GM18519 (cell line): ENCODE measurements at regions not wholly inside any gene's neighbourhood (a gene's known extent, or its start where the extent isn't known, plus 50 kb on each side); places are given as distances from the start of the nearest gene placed in this dataset.
"Not testable (repeated sequence)": the region's sequence is repeated elsewhere in the genome, so short reads cannot be mapped to it uniquely, and the experiment has no call there.

Experiments used
- ATAC-seq: cut with Tn5 transposase; IDR thresholded peaks from one replicate; pipeline ENCODE4 v1.9.1; 2021; ENCODE audit warnings: mild to moderate bottlenecking, moderate library complexity; ENCODE audit not compliant: unreplicated experiment, low FRiP score

DNA sequence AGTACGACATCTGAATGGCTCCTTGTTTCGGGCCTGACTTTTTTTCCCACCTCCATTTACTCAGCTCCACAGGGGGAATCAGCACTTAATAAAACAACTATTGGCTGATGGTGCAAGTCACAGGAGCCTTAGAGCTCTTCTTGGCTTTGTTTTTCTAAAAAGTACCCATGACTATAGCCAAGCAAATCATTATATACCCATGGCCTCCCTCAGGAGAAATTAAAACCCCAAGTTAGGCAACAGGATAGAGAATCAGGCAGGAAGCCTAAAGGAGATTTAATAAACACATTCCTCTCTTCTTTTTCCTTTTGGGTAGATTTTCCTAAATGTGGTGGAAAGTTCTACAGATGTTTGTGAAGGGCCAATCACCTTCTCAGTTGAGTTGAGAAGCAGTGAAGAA lies 91.9 kb upstream of the RBPJ start:
- ATAC-seq: no peak

DNA sequence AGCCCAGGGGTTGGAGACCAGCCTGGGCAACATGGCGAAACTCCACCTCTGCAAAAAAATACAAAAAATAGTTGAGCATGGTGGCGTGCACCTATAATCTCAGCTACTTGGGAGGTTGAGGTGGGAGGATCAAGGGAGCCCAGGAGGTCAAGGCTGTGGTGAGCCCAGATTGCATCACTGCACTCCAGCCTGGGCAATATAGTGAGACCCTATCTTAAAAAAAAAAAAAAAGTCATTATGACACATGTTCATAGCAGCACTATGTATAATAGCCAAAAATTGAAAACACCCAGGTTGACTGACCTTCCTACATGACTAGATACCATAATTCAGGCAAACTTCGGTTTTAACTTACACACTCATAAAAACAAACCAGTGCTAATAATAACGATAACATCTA lies 90.8 kb upstream of the RBPJ start:
- ATAC-seq: no peak

- no peak for ATAC-seq
These were observed 87.5 kb upstream of the RBPJ start for GRCh38 chr4:26233350-26233749.

GRCh38 chr4:26235500-26235899 lies 85.3 kb upstream of the RBPJ start:
- ATAC-seq: no peak

DNA sequence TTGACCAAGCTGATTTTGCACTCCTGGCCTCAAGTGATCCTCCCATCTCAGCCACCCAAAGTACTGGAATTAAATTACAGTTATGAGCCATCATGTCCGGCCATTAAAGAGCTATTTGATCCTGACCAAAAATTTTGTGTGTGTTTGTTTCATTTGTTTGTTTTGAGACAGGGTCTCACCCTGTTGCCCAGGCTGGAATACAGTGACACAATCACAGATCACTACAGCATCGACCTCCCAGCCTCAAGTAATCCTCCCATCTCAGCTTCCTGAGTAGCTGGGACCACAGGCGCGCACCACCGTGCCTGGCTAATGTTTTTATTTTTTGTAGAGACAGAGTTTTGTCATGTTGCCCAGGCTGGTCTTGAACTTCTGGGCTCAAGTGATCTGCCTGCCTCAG lies 82.9 kb upstream of the RBPJ start:
- no peak for ATAC-seq

GRCh38 chr4:26238426-26238777 lies 82.4 kb upstream of the RBPJ start:
- no peak for ATAC-seq

DNA sequence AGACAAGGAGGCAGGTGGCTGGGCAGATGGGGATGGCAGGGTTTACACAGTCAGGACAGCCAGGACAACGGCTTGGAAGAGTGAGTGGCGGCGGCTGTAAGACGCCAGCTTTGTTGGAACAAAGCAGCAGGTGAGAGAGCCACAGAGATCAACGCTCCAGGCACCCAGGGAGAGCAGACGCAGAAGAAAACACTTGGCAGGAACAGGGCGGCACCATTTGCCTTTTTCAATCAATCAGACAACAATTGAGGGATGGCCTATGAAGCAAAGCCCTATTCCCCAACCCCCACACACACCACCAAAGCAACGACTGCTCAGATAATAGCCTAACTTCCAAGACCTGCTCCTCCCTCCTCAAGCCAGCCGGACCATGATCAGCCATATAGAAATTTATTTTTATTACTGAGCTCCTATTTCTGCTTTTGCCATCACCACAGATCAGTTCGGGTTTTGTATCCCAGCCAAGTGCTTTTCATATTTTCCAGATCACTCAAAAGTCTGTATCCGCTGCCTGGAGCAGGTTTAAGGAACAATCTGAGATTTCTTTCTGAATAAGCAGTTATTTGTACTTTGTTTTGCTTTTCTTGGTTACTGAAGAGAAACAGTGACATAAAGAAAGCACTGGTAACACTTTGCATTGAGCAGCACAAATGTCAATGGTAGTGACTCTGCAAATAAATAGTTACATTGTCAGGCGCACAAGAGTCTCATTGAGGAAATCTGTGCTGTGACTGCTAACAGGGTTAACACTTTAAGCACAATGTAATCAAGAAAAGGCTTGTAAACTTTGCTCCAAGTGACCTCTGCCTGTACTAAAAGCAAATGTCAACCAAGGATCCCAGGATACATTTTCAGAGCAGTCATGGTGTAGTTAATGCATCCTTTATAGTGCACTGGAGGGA lies 81.8 kb upstream of the RBPJ start:
- no peak for ATAC-seq

- ATAC-seq: no peak
These were observed 81.0 kb upstream of the RBPJ start for GRCh38 chr4:26239801-26240200.

GRCh38 chr4:26241179-26241578 lies 79.6 kb upstream of the RBPJ start:
- ATAC-seq: no peak

DNA sequence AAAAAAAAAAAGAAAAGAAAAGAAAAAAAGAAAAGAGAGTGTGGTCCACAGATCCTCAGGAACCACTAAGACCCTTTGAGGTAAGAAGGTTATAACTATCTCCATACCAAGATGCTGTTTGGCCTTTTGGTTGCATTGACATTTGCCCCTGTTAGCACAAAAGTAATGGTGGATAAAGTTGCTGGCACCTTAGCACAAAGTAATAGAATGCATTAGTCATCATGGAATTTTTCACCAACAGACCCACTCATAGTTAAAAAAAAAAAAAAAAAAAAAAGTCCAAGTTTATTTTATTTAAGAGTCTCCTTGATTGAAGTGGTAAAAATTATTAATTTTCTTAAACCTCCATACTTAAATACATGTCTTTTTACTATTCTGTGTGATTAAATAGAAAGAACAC lies 78.4 kb upstream of the RBPJ start:
- no peak for ATAC-seq

- ATAC-seq: not testable (repeated sequence)
These were observed 76.7 kb upstream of the RBPJ start for GRCh38 chr4:26244138-26244537.

- ATAC-seq: no peak
These were observed 72.2 kb upstream of the RBPJ start for GRCh38 chr4:26248647-26249046.

GRCh38 chr4:26252349-26253025 lies 68.3 kb upstream of the RBPJ start:
- ATAC-seq: no peak

- no peak for ATAC-seq
These were observed 66.8 kb upstream of the RBPJ start for GRCh38 chr4:26253968-26254367.

GRCh38 chr4:26255989-26256388 lies 64.8 kb upstream of the RBPJ start:
- no peak for ATAC-seq

DNA sequence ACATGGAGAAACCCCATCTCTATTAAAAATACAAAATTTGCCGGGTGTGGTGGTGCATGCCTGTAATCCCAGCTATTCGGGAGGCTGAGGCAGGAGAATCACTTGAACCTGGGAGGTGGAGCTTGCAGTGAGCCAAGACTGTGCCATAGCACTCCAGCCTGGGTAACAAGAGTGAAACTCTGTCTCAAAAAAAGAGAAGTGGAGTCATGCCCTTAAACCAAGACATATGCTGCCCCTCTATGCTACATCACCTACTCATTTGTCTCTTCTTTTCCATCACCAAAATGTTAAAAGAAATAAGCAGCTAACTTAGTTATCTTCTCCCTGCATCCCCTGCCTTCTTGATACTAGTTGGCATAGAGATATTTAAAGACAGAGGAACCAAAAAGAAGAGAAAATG lies 63.4 kb upstream of the RBPJ start:
- not testable (repeated sequence) for ATAC-seq

GRCh38 chr4:26257850-26258249 lies 63.0 kb upstream of the RBPJ start:
- ATAC-seq: peak; percentile 83

GRCh38 chr4:26260571-26260970 lies 60.2 kb upstream of the RBPJ start:
- ATAC-seq: no peak

DNA sequence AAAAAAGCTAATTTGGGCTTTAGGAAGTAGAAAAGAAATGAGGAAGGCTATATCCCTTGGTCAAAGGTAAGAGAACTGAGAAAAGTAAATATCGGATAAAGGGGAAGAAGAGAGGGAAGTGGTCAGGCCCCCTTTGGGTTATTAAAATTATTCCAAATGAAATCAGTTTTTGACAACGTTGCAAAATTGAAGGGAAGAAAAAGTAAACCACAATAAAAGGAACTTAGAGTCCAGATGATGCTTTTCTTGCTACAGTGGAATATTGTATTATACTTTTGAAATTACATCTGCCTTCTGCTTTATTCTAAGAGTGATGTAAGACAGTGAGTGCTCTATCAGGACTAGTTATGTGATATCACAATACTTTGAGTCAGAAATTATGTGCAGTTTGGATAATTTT lies 59.4 kb upstream of the RBPJ start:
- no peak for ATAC-seq

- no peak for ATAC-seq
These were observed 57.6 kb upstream of the RBPJ start for GRCh38 chr4:26263165-26263564.

DNA sequence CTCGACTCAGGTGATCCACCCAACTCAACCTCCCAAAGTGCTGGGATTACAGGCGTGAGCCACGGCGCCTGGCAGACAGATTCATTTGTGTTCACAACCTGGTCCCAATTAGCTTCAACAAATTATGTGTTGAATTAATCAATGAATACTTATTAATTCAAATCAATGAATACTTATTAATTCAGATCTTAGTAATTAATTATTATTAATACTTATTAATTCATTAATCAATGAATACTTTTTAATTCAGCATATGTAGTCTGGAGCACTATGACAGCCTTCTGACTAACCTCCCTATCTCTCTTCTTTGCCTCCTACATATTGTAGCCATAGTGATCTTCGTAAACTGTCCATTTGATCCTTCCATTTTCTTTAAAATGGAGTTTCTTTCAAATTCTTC lies 56.7 kb upstream of the RBPJ start:
- ATAC-seq: no peak

DNA sequence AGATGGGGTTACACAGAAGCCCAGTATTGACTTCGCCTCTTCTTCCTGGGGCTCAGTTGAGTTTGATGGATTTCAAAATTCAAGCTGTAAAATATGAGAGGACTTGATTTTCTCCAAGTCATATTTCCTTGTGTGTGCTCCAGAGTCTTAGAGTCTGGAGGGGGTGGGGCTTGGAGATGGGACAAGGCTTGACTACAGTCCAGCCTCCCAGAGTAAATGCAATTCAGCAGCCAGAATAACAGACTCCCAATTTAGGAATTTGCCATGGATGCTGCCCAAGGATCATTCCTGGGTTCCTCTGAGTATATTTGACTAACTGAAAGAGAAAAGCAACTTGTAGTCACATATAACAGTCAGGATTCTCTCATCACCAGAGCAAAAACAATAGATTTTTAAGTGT lies 53.7 kb upstream of the RBPJ start:
- no peak for ATAC-seq
